Bronchial epithelial cell (primary cell): ENCODE measurements at regions not wholly inside any gene's neighbourhood (a gene's known extent, or its start where the extent isn't known, plus 50 kb on each side); places are given as distances from the start of the nearest gene placed in this dataset.

Experiments
- DNase-seq: peaks from one replicate; pipeline ENCODE4 v3.0.0-alpha.2; 2010; ENCODE audit warnings: low read depth
- FAIRE-seq: peaks from 2 replicates; lab custom pipeline; 2011; peaks lifted over from hg19 to GRCh38; lab: Jason Lieb, UNC
- H3K27me3 ChIP-seq: 2 replicates; pipeline ENCODE4 v1.5.1; 2011; ENCODE audit warnings: low read length; ENCODE audit not compliant: control insufficient read depth, insufficient read depth
- H3K36me3 ChIP-seq: 2 replicates; pipeline ENCODE4 v1.5.1; 2011; ENCODE audit warnings: low read length; ENCODE audit not compliant: control insufficient read depth, insufficient read depth
- H3K4me3 ChIP-seq: 2 replicates; pipeline ENCODE4 v1.5.1; 2011; ENCODE audit warnings: mild to moderate bottlenecking, low read depth, low read length, control low read depth
- CTCF ChIP-seq: IDR thresholded peaks from 2 replicates; pipeline ENCODE4 v1.5.1; 2011; ENCODE audit warnings: mild to moderate bottlenecking, moderate library complexity, low read length, control low read depth, inconsistent platforms; ENCODE audit not compliant: insufficient read depth, severe bottlenecking

- FAIRE-seq, result no peak
- TF ChIP-seq CTCF, result no peak
- no peaks in the 10 kb centered on the region for H3K36me3 ChIP-seq
- no peak overlapping the region for H3K4me3 ChIP-seq
- DNase-seq, result no peak
- H3K27me3 ChIP-seq, result peaks cover 2% of the 10 kb centered on the region
These were observed 267.0 kb upstream of the MAF start for GRCh38 chr16:79867425-79867997.

- no peak for TF ChIP-seq CTCF
- Histone ChIP-seq H3K4me3 (no peak overlapping the region), H3K36me3 (no peaks in the 10 kb centered on the region), H3K27me3 (peaks cover 2% of the 10 kb centered on the region)
- DNase-seq (no peak), FAIRE-seq (peak; percentile 62)
These were observed 265.4 kb upstream of the MAF start for GRCh38 chr16:79865918-79866317.

GRCh38 chr16:79864781-79865391, 264.3 kb upstream of the MAF start:
- no peak for TF ChIP-seq CTCF
- DNase-seq, result no peak
- peaks cover 2% of the 10 kb centered on the region for H3K27me3 ChIP-seq

GRCh38 chr16:79864032-79864780, 263.7 kb upstream of the MAF start:
- Histone ChIP-seq H3K36me3 (no peaks in the 10 kb centered on the region), H3K27me3 (peaks cover 2% of the 10 kb centered on the region), H3K4me3 (no peak overlapping the region)
- FAIRE-seq (no peak), DNase-seq (no peak)
- no peak for TF ChIP-seq CTCF

More at GRCh38 chr16:79864781-79865391, 264.3 kb upstream of the MAF start:
- peak; percentile 91 for FAIRE-seq
- H3K36me3 ChIP-seq, result no peaks in the 10 kb centered on the region
- H3K4me3 ChIP-seq, result no peak overlapping the region

- H3K4me3 ChIP-seq, result no peak overlapping the region
- H3K27me3 ChIP-seq, result peaks cover 2% of the 10 kb centered on the region
- FAIRE-seq (no peak), DNase-seq (no peak)
- TF ChIP-seq CTCF, result no peak
- H3K36me3 ChIP-seq, result no peaks in the 10 kb centered on the region
These were observed 262.8 kb upstream of the MAF start for GRCh38 chr16:79863128-79864031.
